B cell (primary cell): ENCODE measurements at regions not wholly inside any gene's neighbourhood (a gene's known extent, or its start where the extent isn't known, plus 50 kb on each side); places are given as distances from the start of the nearest gene placed in this dataset.

Experiments
- ATAC-seq: fragments of 200-7000 bp; cut with Tn5 transposase; one replicate; pipeline ENCODE4 v1.10.0; 2021; ENCODE audit warnings: low read depth, mild to moderate bottlenecking, moderate number of reproducible peaks, moderate library complexity
- CTCF ChIA-PET: fragments of 350-600 bp; sonication (Branson Sonifier 250); formaldehyde crosslinking; loops from one replicate; lab custom pipeline; 2021; ENCODE audit warnings: antibody characterized with exemption, inconsistent platforms; lab: Charles Lee
- POLR2A ChIA-PET: fragments of 350-600 bp; sonication (Branson Sonifier 250); formaldehyde crosslinking; loops from one replicate; lab custom pipeline; 2021; ENCODE audit warnings: antibody characterized with exemption; lab: Charles Lee
- DNase-seq: peaks from one replicate; pipeline ENCODE4 v3.0.0; 2013
- H2AFZ ChIP-seq: 2 replicates; pipeline ENCODE4 v1.6.1; 2012; ENCODE audit warnings: mild to moderate bottlenecking, low read depth, low read length; ENCODE audit not compliant: insufficient read depth, poor library complexity, severe bottlenecking
- H3K27ac ChIP-seq, 2 donors: 1 replicate in 1 of 2; 2 replicates in 1 of 2; pipeline ENCODE4 v1.5.1; 2012 to 2013; ENCODE audit warnings: low read length in 2 of 2, mild to moderate bottlenecking in 2 of 2, moderate library complexity in 1 of 2
- H3K27me3 ChIP-seq, 4 experiments: fragments of 200-600 bp in 1 of 4; sonication (generic) in 1 of 4; replicated peaks in 1 of 4; 1 replicate in 2 of 4; 2 replicates in 2 of 4; pipeline versions ENCODE4 v1.6.1 to v1.7.0; 2013 to 2016; ENCODE audit warnings: low read length in 3 of 4, mild to moderate bottlenecking in 2 of 4, mixed read lengths in 1 of 4, moderate library complexity in 1 of 4; ENCODE audit not compliant: insufficient read depth in 4 of 4, control insufficient read depth in 3 of 4; ENCODE audit errors: control extremely low read depth in 1 of 4
- H3K36me3 ChIP-seq, 2 experiments: replicated peaks in 1 of 2; 1 replicate in 1 of 2; 2 replicates in 1 of 2; pipeline versions ENCODE4 v1.6.1 to v1.7.1; 2013; ENCODE audit warnings: low read length in 1 of 2; ENCODE audit not compliant: insufficient read depth in 2 of 2, control insufficient read depth in 1 of 2; ENCODE audit errors: control extremely low read depth in 1 of 2, extremely low read depth in 1 of 2
- H3K4me1 ChIP-seq, 2 donors: fragments of 200-600 bp in 1 of 2; sonication (generic) in 1 of 2; 1 replicate in 1 of 2; 2 replicates in 1 of 2; pipeline versions ENCODE4 v1.5.1 to v1.6.1; 2013 to 2017; ENCODE audit warnings: low read length in 2 of 2; ENCODE audit not compliant: control insufficient read depth in 2 of 2, insufficient read depth in 2 of 2
- H3K4me2 ChIP-seq: replicated peaks from 2 replicates; pipeline ENCODE3; 2012; ENCODE audit warnings: mild to moderate bottlenecking, low read depth, low read length; ENCODE audit not compliant: poor library complexity, severe bottlenecking
- H3K4me3 ChIP-seq, 5 experiments: fragments of 200-600 bp in 1 of 5; sonication (generic) in 1 of 5; 1 replicate in 3 of 5; 2 replicates in 2 of 5; pipeline versions ENCODE4 v1.5.1 to v1.7.0; 2011 to 2016; ENCODE audit warnings: low read length in 4 of 5, mild to moderate bottlenecking in 4 of 5, low read depth in 2 of 5, control low read depth in 1 of 5, moderate library complexity in 1 of 5; ENCODE audit not compliant: insufficient read depth in 1 of 5; ENCODE audit errors: control extremely low read depth in 1 of 5, extremely low read depth in 1 of 5
- H3K79me2 ChIP-seq: fragments of 200-600 bp; sonication (generic); one replicate; pipeline ENCODE4 v1.6.0; 2016; ENCODE audit warnings: low read length; ENCODE audit not compliant: control insufficient read depth, insufficient read depth
- H3K9ac ChIP-seq: fragments of 200-600 bp; sonication (generic); 2 replicates; pipeline ENCODE4 v1.6.1; 2017; ENCODE audit warnings: mild to moderate bottlenecking, low read length, moderate library complexity
- H3K9me3 ChIP-seq, 3 donors: one replicate each; pipeline versions ENCODE4 v1.6.1 to v1.7.1; 2013; ENCODE audit warnings: low read length in 2 of 3; ENCODE audit not compliant: control insufficient read depth in 2 of 3, insufficient read depth in 1 of 3; ENCODE audit errors: control extremely low read depth in 1 of 3
- H4K20me1 ChIP-seq: 2 replicates; pipeline ENCODE4 v1.6.0; 2012; ENCODE audit warnings: mild to moderate bottlenecking, low read length; ENCODE audit not compliant: insufficient read depth, control insufficient read depth, poor library complexity, severe bottlenecking
- H3K27ac Mint-ChIP-seq: one replicate; pipeline ENCODE4 v1.8.0; 2021; ENCODE audit warnings: mixed read lengths
- H3K27me3 Mint-ChIP-seq: one replicate; pipeline ENCODE4 v1.8.0; 2021; ENCODE audit warnings: mixed read lengths
- H3K4me1 Mint-ChIP-seq: one replicate; pipeline ENCODE4 v1.8.0; 2021; ENCODE audit warnings: mixed read lengths
- H3K4me3 Mint-ChIP-seq: one replicate; pipeline ENCODE4 v1.8.0; 2021; ENCODE audit warnings: mixed read lengths
- H3K9me3 Mint-ChIP-seq: one replicate; pipeline ENCODE4 v1.8.0; 2022; ENCODE audit warnings: mixed read lengths; ENCODE audit not compliant: insufficient read depth
- CTCF ChIP-seq: fragments of 200-600 bp; IDR thresholded peaks from one replicate; pipeline ENCODE4 v1.8.0; 2022; ENCODE audit warnings: antibody characterized with exemption, mild to moderate bottlenecking
- EZH2 ChIP-seq: IDR thresholded peaks from 2 replicates; pipeline ENCODE4 v1.6.1; 2012; ENCODE audit warnings: borderline replicate concordance, low read depth, mild to moderate bottlenecking, moderate library complexity, low read length; ENCODE audit not compliant: insufficient read depth, poor library complexity, severe bottlenecking
- WGBS: methylation state at CpG from one replicate; pipeline ENCODE4 v1.1.5; 2013; ENCODE audit warnings: missing lambda C conversion rate; ENCODE audit not compliant: insufficient coverage; 5-methylcytosine and 5-hydroxymethylcytosine counted together
- intact Hi-C: fragments of 100-400 bp; cut with micrococcal nuclease; formaldehyde crosslinking; loops from one replicate; pipeline ENCODE4 v1.10.0; 2022

GRCh38 chr17:77846531-77847085 is 111.9 kb upstream of the TNRC6C start:
- intact Hi-C loops = no loop called here

DNA sequence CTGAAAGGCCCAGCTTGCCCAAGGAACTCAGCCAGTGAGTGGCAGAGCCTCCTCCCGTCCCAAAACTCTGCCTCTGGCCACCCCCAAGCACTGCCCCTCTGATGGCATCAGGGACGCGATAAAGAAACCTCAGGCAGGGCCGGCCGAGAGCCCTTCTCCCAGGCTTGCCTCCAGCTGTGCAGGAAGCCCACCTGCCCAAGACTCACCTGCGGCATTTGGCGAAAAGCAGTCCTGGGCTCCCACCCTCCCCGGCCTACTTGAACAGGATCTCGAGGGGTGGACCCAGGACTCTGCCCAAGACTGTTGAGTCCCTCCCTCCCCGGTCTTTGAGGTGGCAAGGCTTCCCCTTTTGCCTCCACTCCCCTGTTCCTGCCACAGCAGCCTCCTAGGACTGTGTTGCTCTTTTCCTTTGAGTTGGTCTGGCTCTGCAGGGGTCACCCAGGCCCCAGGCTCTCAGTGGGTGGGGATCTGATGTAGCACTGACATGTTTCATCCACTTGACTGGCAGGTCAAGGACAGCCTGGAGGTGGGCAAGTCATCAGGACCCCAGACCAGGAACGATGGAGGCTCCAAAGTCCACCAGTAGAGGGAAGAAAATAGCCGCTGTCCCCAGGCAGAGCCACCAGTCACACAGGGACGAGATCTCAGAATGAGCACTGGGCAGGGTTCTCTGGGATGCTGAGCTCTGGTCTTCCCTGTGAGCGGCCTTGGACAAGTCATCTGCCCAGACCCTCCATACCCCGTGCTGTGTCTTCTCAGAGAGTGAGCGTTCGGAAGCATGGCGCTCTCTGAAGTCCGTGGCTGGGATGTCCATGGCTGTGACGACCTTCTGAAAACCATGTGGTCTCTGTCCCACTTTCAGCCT is 111.0 kb upstream of the TNRC6C start:
- Histone ChIP-seq H3K27me3 (peaks cover 0 to 36% (median 13%) of the 10 kb centered on the region in 4 experiments), H3K79me2 (no peaks in the 10 kb centered on the region), H2AFZ (no peak overlapping the region), H3K36me3 (no peaks in the 10 kb centered on the region), H3K9ac (no peak overlapping the region), H3K4me2 (peak overlapping the region; percentile 30), H3K4me3 (no peak overlapping the region), H3K4me1 (peaks cover 39 to 47% of the 10 kb centered on the region in 2 donors), H4K20me1 (no peaks in the 10 kb centered on the region), H3K27ac (no peak overlapping the region), H3K9me3 (peaks cover 0 to 13% (median 0%) of the 10 kb centered on the region in 3 donors)
- POLR2A ChIA-PET = no interaction called here
- DNase-seq (no peak), ATAC-seq (no peak)
- TF ChIP-seq EZH2 (no peak), CTCF (no peak)
- peaks cover 40% of the 10 kb centered on the region for H3K4me1 Mint-ChIP-seq
- WGBS = 59% methylated on average over 20 of the region's 20 CpGs
- H3K4me3 Mint-ChIP-seq = no peak overlapping the region
- peaks cover 18% of the 10 kb centered on the region for H3K27me3 Mint-ChIP-seq
- intact Hi-C loops = no loop called here
- H3K27ac Mint-ChIP-seq = no peak overlapping the region
- CTCF ChIA-PET = interaction anchor here (0.6 to 1.6 kb wide), 3 partner anchors 43 to 111 kb away, joined by 3 to 6 read pairs (median 4); partner anchors contain the start of gene TNRC6C
- no peaks in the 10 kb centered on the region for H3K9me3 Mint-ChIP-seq

More at GRCh38 chr17:77846531-77847085, 111.9 kb upstream of the TNRC6C start:
- Histone ChIP-seq H3K9me3 (peaks cover 0 to 16% (median 0%) of the 10 kb centered on the region in 3 donors), H3K27me3 (peaks cover 0 to 41% (median 17%) of the 10 kb centered on the region in 4 experiments), H3K79me2 (no peaks in the 10 kb centered on the region), H3K27ac (no peak overlapping the region), H3K4me2 (peak overlapping the region; percentile 30), H3K4me3 (no peak overlapping the region), H2AFZ (no peak overlapping the region), H3K36me3 (no peaks in the 10 kb centered on the region), H4K20me1 (no peaks in the 10 kb centered on the region), H3K4me1 (peaks cover 44 to 56% of the 10 kb centered on the region in 2 donors), H3K9ac (no peak overlapping the region)
- Mint-ChIP-seq H3K4me3 (no peak overlapping the region), H3K27ac (no peak overlapping the region), H3K27me3 (peaks cover 19% of the 10 kb centered on the region), H3K4me1 (peaks cover 42% of the 10 kb centered on the region), H3K9me3 (no peaks in the 10 kb centered on the region)
- POLR2A ChIA-PET = interaction anchor here (1.4 kb wide), 1 partner anchor 23 kb away, joined by 4 read pairs; no protein-coding TSS in a partner anchor
- peak; percentile 31 for ATAC-seq
- peak; percentile 70 for DNase-seq
- no peak for TF ChIP-seq EZH2
- CTCF ChIA-PET = no interaction called here
- WGBS = 0% methylated on average over 4 of the region's 5 CpGs
